ENCODE measurements at regions not wholly inside any gene's neighbourhood (a gene's known extent, or its start where the extent isn't known, plus 50 kb on each side); places are given as distances from the start of the nearest gene placed in this dataset.

DNA sequence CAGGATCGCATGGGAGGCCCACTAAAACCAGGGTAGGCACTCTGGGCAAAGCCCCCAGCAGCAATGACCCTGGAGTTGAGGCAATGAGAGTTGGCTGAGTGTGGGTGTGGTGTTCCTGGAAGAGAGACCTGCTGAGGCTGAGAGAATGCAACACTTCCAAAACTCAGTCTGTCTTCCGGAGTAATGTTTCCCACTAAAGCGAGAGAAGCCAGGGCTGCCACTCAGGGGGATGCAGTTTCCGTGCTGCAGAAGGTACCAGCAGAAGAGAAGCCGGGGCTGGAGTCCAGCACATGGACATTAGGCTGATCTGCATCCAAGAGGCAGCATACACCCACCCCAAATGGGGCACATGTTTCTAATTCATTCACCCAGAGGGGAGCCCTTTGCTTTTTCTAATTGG is 127.2 kb upstream of the ARHGAP28 start:
- Mint-ChIP-seq H3K4me1 (ENCODE audit: low read depth, unreplicated experiment) (peaks cover 5% of the 10 kb centered on the region), H3K4me3 (ENCODE audit: unreplicated experiment) (no peak overlapping the region), H3K27me3 (ENCODE audit: insufficient read depth, unreplicated experiment) (no peaks in the 10 kb centered on the region), H3K9me3 (ENCODE audit: unreplicated experiment) (no peaks in the 10 kb centered on the region), H3K36me3 (ENCODE audit: insufficient read depth, unreplicated experiment) (no peaks in the 10 kb centered on the region), H3K27ac (ENCODE audit: unreplicated experiment) (no peak overlapping the region)
- TF ChIP-seq, protein P1, sequence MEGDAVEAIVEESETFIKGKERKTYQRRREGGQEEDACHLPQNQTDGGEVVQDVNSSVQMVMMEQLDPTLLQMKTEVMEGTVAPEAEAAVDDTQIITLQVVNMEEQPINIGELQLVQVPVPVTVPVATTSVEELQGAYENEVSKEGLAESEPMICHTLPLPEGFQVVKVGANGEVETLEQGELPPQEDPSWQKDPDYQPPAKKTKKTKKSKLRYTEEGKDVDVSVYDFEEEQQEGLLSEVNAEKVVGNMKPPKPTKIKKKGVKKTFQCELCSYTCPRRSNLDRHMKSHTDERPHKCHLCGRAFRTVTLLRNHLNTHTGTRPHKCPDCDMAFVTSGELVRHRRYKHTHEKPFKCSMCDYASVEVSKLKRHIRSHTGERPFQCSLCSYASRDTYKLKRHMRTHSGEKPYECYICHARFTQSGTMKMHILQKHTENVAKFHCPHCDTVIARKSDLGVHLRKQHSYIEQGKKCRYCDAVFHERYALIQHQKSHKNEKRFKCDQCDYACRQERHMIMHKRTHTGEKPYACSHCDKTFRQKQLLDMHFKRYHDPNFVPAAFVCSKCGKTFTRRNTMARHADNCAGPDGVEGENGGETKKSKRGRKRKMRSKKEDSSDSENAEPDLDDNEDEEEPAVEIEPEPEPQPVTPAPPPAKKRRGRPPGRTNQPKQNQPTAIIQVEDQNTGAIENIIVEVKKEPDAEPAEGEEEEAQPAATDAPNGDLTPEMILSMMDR (IDR thresholded peaks at IDR 0.05; ENCODE audit: insufficient read depth in 1 of 2, low read depth in 1 of 2, low read length in 1 of 2, severe bottlenecking in 1 of 2, unreplicated experiment in 1 of 2) = no peak
- DNase-seq = no peak
- Histone ChIP-seq H3K4me3 (ENCODE audit: low read depth, low read length) (no peak overlapping the region), H3K27me3 (replicated peaks; ENCODE audit: control insufficient read depth, insufficient read depth, low read length) (no peaks in the 10 kb centered on the region), H3K36me3 (ENCODE audit: control insufficient read depth, insufficient read depth, low read length) (no peaks in the 10 kb centered on the region), H3K9me3 (no peaks in the 10 kb centered on the region), H3K4me1 (0 out of 2 replicates have a peak, but pooled peaks cover 4% of the 10 kb centered on the region)
- BruUV-seq (replicated peaks) = no TSS peak
- POLR2A ChIA-PET = no interaction called here
- CTCF ChIA-PET = no interaction called here
- intact Hi-C loops (cut with micrococcal nuclease; ENCODE audit: unreplicated experiment) = no loop called here

DNA sequence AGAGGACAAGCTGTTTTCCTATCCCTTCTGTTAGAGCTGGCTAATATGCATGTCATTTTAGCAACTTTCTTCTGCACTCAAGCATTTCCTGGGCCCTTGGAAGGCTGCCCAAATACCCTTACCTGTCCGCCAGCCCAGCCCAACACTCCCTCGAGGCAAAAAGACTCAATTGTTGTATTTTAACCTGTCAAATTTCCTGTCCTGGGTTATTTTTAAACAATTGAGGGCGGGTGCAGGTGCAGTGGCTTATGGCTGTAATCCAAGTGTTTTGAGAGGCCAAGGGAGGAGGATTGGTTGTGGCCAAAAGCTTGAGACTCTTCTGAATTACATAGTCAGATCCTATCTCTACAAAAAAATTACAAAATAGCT is 125.0 kb upstream of the ARHGAP28 start:
- Histone ChIP-seq H3K4me3 (ENCODE audit: low read depth, low read length) (no peak overlapping the region), H3K36me3 (ENCODE audit: control insufficient read depth, insufficient read depth, low read length) (no peaks in the 10 kb centered on the region), H3K27me3 (replicated peaks; ENCODE audit: control insufficient read depth, insufficient read depth, low read length) (no peaks in the 10 kb centered on the region), H3K9me3 (no peaks in the 10 kb centered on the region), H3K4me1 (no peaks in the 10 kb centered on the region)
- H3K4me1 Mint-ChIP-seq (ENCODE audit: low read depth, unreplicated experiment) = no peaks in the 10 kb centered on the region
- H3K36me3 Mint-ChIP-seq (ENCODE audit: insufficient read depth, unreplicated experiment) = no peaks in the 10 kb centered on the region
- no peak overlapping the region for H3K27ac Mint-ChIP-seq (ENCODE audit: unreplicated experiment)
- H3K27me3 Mint-ChIP-seq (ENCODE audit: insufficient read depth, unreplicated experiment) = no peaks in the 10 kb centered on the region
- BruUV-seq (replicated peaks) = no TSS peak
- CTCF ChIA-PET = no interaction called here
- peaks cover 10% of the 10 kb centered on the region for H3K9me3 Mint-ChIP-seq (ENCODE audit: unreplicated experiment)
- DNase-seq = no peak
- POLR2A ChIA-PET = no interaction called here
- intact Hi-C loops (cut with micrococcal nuclease; ENCODE audit: unreplicated experiment) = no loop called here
- no peak overlapping the region for H3K4me3 Mint-ChIP-seq (ENCODE audit: unreplicated experiment)
- TF ChIP-seq, protein P1 (IDR thresholded peaks at IDR 0.05; ENCODE audit: insufficient read depth in 1 of 2, low read depth in 1 of 2, low read length in 1 of 2, severe bottlenecking in 1 of 2, unreplicated experiment in 1 of 2) = no peak

DNA sequence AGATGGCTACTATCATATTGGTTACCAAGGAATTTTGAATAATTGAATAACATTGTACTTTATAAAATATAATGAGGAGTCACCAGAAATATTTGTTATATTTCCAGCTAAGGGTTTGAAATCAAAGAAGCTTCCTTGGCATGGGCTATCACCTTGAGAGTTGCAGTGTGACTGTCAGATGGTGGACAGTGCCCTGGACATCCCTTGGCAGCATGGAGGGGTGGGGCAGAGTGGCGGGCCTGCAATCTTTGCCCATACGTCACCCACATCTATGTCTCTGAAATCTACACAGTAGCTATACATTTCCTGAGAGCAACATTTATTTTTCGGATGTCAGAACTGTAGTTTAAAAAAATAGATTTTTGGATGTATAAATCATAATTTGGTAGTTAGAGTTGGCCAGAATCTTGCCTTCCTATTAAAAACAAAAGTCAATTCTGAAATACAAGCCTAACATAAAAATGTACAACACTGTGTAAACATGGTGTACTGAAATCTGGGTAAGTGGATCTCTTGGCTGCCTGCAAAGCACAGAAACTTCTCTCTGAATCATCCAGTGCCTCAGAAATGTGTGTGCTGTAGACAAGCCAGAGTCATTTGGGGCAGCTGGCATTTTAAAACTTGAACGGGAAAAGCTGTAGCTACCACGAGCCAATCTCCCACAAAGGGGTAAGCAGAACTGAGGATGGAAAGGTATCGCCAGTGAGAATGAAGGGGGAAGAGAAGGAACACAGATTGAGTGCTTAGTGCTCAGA is 124.2 kb upstream of the ARHGAP28 start:
- CTCF ChIA-PET = no interaction called here
- no peaks in the 10 kb centered on the region for H3K4me1 ChIP-seq
- Mint-ChIP-seq H3K4me3 (ENCODE audit: unreplicated experiment) (no peak overlapping the region), H3K27me3 (ENCODE audit: insufficient read depth, unreplicated experiment) (no peaks in the 10 kb centered on the region), H3K9me3 (ENCODE audit: unreplicated experiment) (peaks cover 10% of the 10 kb centered on the region), H3K27ac (ENCODE audit: unreplicated experiment) (no peak overlapping the region), H3K4me1 (ENCODE audit: low read depth, unreplicated experiment) (no peaks in the 10 kb centered on the region), H3K36me3 (ENCODE audit: insufficient read depth, unreplicated experiment) (no peaks in the 10 kb centered on the region)
- no peaks in the 10 kb centered on the region for H3K9me3 ChIP-seq
- intact Hi-C loops (cut with micrococcal nuclease; ENCODE audit: unreplicated experiment) = no loop called here
- no peak for DNase-seq
- no TSS peak for BruUV-seq (replicated peaks)
- no peak overlapping the region for H3K4me3 ChIP-seq (ENCODE audit: low read depth, low read length)
- no peaks in the 10 kb centered on the region for H3K27me3 ChIP-seq (replicated peaks; ENCODE audit: control insufficient read depth, insufficient read depth, low read length)
- POLR2A ChIA-PET = no interaction called here
- TF ChIP-seq, protein P1 (IDR thresholded peaks at IDR 0.05; ENCODE audit: insufficient read depth in 1 of 2, low read depth in 1 of 2, low read length in 1 of 2, severe bottlenecking in 1 of 2, unreplicated experiment in 1 of 2) = no peak
- no peaks in the 10 kb centered on the region for H3K36me3 ChIP-seq (ENCODE audit: control insufficient read depth, insufficient read depth, low read length)

Measured in Caco-2 (cell line).